Cardiac fibroblast (primary cell): ENCODE measurements at regions not wholly inside any gene's neighbourhood (a gene's known extent, or its start where the extent isn't known, plus 50 kb on each side); places are given as distances from the start of the nearest gene placed in this dataset.

Experiments
- DNase-seq, 2 donors: peaks; one replicate each; pipeline versions ENCODE4 v3.0.0 to v3.0.0-alpha.2; 2010; ENCODE audit warnings: low read depth in 2 of 2
- H3K4me3 ChIP-seq, 2 donors: replicated peaks in 1 of 2; 1 replicate in 1 of 2; 2 replicates in 1 of 2; pipeline ENCODE4 v1.5.1; 2011; ENCODE audit warnings: low read depth in 2 of 2, low read length in 2 of 2, mild to moderate bottlenecking in 2 of 2, moderate library complexity in 1 of 2
- TF ChIP-seq, protein P1 (sequence below): IDR thresholded peaks from one replicate; pipeline ENCODE4 v1.5.1; 2011; ENCODE audit warnings: low read depth, mild to moderate bottlenecking, low read length, inconsistent platforms

DNA sequence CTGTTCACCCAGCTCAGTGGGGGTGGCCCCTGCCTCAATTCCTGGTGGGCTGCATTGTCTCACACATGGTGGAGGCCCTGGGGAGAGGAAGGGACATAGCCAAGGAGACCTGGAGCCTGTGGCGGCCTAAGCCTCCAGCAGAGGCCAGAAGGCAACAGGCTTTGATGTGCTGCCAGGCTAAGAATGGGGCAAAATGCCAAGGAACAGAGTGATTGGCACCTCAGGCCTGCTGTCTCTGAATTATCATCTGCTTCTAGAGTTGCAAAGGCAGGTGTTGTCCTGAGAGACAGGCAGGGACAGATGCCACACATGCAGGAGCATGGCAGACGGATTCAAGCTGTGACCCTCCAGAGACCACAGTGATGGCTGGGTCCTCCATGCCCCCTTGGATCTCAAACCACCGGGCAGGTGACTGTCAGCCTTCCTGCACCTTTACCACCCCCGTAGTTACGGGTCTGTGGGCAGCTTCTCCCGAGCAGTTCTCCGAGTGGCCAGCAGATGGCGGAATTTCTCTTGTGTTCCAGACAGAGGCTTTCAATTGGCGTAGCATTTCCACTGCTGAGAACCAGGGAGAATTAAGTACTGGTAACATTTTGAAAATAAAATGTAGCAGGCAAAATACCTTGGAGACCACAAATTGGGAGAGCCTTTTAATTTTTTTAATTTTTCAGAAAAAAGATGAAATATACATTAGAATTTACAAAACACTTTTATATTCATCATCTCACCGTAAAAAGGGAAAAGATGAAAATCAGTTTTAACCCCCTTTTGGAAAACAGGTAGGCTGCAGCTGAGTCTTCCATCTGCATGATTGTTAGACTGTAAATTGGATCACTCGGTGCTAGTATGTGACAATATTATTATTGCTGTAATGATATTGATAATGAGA, 525.5 kb upstream of the CFAP20DC start:
- DNase-seq: peak; percentile 77 to 82
- TF ChIP-seq, protein P1, sequence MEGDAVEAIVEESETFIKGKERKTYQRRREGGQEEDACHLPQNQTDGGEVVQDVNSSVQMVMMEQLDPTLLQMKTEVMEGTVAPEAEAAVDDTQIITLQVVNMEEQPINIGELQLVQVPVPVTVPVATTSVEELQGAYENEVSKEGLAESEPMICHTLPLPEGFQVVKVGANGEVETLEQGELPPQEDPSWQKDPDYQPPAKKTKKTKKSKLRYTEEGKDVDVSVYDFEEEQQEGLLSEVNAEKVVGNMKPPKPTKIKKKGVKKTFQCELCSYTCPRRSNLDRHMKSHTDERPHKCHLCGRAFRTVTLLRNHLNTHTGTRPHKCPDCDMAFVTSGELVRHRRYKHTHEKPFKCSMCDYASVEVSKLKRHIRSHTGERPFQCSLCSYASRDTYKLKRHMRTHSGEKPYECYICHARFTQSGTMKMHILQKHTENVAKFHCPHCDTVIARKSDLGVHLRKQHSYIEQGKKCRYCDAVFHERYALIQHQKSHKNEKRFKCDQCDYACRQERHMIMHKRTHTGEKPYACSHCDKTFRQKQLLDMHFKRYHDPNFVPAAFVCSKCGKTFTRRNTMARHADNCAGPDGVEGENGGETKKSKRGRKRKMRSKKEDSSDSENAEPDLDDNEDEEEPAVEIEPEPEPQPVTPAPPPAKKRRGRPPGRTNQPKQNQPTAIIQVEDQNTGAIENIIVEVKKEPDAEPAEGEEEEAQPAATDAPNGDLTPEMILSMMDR: peak; percentile 92
- H3K4me3 ChIP-seq: no peak overlapping the region

DNA sequence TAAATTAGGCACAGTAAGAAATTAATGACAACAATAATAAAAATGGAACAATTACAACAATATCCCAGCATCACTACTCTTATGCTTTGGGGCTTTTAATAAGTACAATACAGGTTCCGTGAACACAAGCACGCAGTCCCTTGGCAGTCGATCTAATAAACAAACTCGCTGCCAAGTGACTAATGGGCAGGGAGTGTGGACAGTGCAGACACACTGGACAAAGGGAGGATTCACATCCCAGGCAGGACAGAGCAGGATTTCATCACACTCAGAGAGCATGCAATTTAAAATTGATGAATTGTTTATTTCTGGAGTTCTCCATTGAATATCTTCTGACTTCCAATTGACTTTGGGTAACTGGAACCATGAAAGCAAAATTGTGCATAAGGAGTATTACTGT, 524.1 kb upstream of the CFAP20DC start:
- peak; percentile 84 to 91 for DNase-seq
- no peak overlapping the region for H3K4me3 ChIP-seq
- TF ChIP-seq, protein P1: no peak

DNA sequence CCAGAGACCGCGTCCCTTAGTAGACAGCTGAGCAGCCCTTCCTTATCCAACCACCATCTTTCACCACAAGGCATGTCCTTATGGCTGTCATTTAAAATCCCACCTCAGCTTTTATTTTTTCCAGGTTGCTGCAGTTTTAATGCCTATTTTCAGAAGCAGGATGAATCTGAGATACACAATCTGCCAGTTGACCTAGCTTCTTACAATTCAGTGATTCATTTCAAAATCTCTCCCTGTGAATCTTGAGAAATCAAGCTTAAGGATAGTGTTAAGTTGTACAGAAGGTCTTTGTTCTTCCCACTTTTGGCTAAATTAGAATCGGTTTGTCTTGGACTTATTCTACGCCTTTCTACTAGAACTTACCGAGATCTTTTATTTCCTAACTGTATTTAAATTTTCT, 522.3 kb upstream of the CFAP20DC start:
- TF ChIP-seq, protein P1: no peak
- no peak overlapping the region for H3K4me3 ChIP-seq
- DNase-seq: peak in 1 of 2 donors; percentile 10

DNA sequence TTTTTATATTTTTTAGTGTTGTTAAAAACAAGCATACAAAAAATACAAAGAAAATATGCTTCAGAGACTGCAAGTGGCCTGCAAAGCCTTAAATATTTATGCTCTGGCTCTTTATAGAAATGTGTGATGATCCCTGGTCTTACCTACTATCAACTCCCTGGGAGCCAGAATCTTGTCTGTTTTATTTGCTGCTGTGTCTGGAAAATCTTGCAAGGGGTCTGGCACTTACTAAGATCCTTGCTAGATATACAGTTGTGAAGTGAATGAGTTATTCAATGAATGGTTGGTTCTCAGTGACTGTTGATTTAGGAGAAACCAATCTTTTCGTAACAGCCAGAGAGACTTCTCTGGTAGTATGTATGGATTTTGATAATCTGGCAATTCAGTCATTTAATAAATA, 521.0 kb upstream of the CFAP20DC start:
- TF ChIP-seq, protein P1: no peak
- no peak overlapping the region for H3K4me3 ChIP-seq
- DNase-seq: no peak

DNA sequence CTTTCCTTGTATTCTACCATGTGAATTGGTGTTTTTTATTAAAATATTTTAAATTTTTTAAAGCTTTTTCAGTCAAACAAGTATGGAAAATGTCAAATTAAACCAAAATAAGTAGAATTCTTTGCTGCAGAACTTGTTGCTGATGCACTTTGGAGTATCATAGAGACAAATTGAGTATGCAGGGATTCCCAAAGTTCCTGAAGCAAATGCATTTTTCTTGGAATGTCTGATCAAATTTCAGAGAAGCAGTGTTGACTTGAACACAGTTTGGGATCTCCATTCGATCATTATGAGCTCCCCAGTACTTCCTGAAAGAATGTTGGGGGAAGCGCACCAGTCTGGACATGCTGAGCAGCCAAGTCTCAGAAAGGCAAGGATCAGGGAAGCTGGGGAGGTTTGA, 517.8 kb upstream of the CFAP20DC start:
- H3K4me3 ChIP-seq: no peak overlapping the region
- no peak for DNase-seq
- TF ChIP-seq, protein P1: no peak

DNA sequence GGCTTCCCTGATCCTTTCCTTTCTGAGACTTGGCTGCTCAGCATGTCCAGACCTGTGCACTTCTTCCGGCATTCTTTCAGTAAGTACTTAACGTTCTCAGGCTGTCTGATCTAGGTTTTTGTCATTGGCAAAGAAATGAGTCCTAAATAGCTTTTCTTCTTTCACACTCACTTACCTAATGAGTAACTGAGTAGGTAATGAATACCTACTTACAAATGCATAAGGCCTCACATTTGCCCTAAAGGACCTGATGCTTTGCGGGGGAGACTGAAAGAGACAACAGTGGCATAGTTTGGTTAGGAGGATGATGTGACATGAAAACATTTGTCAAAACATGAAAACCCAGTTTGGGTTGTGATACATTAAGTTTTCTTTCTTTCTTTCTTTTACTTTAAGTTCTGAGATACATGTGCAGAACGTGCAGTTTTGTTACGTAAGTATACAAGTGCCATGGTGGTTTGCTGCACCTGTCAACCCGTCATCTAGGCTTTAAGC, 516.7 kb upstream of the CFAP20DC start:
- H3K4me3 ChIP-seq: no peak overlapping the region
- TF ChIP-seq, protein P1: no peak
- DNase-seq: no peak
